HG03354 (cell line): ENCODE measurements at regions not wholly inside any gene's neighbourhood (a gene's known extent, or its start where the extent isn't known, plus 50 kb on each side); places are given as distances from the start of the nearest gene placed in this dataset.

Source experiments
- ATAC-seq: cut with Tn5 transposase; IDR thresholded peaks from one replicate; pipeline ENCODE4 v1.9.1; 2021; ENCODE audit warnings: mild to moderate bottlenecking; ENCODE audit not compliant: unreplicated experiment, poor library complexity, severe bottlenecking

- no peak for ATAC-seq
Measured at GRCh38 chr1:47621483-47621882, 183.6 kb downstream of the FOXD2 start.

GRCh38 chr1:47621977-47622376 lies 184.1 kb downstream of the FOXD2 start:
- ATAC-seq: no peak

DNA sequence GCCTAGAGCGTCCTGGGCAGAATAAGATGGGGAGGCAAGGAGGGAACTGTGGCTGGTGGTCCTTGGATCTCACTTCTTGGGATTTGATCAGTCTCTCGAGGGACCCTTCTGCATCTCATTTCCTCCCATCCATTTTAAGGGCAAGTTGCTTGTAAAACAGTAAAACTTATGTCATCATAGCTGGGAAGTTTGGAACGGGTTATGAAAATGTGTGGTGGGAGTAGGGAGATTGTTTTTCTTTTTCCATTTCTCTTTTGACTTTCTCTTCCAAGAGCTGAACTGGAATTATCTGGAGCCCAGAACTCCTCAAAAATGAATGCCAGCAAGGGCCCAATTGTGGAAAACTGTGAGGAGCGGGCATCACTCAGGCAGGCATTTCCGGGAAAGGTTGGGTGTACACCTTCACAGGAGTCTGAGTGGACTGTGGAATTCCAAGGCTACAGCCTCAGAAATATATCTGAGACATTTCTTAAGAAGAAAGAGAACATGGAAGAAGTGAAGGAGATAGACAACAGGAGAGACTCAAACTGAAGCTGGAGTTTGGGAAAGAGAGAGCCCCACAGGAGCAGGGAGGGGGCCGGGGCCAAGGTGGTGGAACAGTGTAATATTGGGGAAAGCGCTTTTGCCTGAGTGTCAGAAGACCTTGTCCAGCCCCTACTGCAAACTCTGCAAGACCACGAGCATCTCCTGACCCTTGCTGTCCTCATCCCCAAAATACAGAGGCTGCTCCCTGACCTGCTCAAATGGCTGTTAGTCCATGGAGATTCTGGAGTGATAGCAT lies 185.1 kb downstream of the FOXD2 start:
- ATAC-seq: no peak

DNA sequence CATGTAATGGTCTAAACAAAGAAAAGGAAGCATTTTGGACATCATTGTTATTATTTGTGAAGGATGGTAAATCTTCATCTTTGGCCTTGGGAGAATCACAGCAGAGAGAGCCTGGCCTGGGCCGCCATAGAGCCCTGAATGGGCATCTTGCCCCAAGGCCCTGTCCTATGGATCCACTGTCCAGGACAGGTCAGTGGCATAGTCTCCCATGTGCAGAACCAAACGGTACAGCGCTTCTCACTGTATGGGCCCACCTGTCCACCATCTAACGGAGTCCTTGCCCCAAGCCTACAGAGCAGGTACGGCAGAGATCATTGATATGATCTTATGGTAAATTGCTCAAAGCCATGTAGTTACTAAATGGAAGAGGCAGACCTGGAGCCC lies 185.7 kb downstream of the FOXD2 start:
- ATAC-seq: no peak

DNA sequence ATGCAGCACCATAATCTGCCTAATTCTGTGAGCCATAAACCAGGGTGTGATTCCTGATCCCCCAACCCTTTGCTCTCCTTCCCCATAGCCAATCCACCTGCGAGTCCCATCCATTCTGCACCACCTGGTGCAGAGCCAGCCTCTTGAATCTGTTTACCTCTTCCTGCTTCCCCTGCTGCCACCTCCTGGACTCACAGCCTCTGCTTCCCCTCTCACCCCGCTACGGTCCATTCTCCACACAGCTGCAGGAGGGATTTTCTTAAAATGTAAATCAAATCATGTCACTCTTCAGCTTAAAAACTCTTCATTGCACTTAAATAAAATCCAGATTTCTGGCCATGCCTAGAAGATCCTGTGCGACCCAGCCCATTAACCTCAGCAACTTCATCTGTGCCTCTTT lies 186.7 kb downstream of the FOXD2 start:
- no peak for ATAC-seq

DNA sequence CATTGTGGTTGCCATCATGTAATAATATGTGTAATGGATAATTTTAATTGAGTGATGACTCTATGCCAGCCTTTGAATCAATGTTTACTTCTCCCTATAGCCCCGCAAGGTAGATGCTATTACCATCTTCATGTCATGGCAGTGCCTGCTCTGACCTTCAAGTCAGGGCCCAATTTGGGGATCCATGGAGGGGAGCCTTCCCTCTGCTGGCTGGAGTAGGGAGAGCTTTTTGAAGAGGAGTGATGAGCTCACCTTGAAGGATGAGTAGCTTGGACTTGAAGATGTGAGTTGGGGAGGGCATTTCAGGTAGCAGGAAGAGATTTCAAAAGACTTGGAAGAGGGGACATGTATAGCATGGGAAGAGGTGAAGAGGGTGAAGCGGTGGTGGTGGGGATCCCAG lies 189.2 kb downstream of the FOXD2 start:
- no peak for ATAC-seq

GRCh38 chr1:47627471-47628370 lies 189.9 kb downstream of the FOXD2 start:
- ATAC-seq: no peak

DNA sequence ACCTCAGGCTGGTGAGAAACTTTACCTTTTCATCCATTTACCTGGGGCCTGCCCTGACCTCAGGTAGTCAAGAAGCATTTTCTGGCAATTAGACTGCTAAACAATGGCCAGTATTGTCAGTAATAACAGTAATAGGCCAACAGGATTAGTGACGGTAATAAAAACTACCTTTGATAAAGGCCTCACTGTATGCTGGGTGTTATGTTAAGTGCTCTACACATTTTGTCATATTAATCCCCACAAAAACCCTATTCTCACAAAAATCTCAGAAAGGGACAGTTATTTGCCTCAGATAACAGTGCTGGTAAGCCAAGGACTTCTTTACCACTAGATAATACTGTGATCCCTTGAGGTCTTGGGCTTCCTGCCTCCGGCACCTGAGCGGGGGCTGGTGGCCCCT lies 191.4 kb downstream of the FOXD2 start:
- ATAC-seq: no peak

DNA sequence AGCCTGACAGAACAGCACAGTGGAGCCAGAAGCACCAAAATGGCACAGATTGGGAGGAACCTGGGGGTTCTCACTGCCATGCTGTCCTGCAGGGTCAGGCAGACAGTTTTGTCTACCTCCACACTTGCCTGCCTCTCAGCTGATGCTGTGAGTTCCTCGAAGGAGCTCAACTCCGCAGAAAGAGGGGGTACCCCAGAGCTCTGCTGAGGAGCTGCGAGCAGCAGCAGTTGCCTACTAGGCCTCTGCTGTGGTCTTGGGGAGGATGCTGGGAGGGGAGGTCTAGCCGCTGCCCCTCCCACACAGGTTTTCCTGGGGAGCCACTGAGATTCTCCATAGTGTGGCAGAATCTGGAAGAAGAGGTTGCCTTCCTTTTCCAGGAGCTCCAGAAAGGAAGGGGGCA lies 192.5 kb downstream of the FOXD2 start:
- no peak for ATAC-seq

GRCh38 chr1:47631411-47631995 lies 193.7 kb downstream of the FOXD2 start:
- no peak for ATAC-seq

DNA sequence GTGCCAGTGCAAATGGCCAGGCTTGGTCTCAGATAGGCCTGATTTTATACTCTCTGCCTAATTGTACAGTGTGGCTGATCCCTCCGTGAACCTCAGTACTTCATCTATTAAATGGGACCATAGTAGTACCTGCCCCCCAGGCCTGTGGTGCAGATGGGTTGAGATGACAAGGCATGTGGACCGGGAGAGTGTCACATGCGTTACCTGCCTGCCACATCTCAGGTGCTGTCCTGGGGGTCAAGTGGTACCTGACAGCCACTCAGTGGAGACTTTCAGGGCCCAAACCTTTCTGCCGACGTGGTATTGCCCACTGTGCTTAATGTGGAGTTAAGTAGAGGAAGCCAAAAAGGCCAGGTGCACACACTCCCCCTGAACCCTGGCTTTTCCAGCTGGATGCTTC lies 197.3 kb downstream of the FOXD2 start:
- ATAC-seq: no peak

DNA sequence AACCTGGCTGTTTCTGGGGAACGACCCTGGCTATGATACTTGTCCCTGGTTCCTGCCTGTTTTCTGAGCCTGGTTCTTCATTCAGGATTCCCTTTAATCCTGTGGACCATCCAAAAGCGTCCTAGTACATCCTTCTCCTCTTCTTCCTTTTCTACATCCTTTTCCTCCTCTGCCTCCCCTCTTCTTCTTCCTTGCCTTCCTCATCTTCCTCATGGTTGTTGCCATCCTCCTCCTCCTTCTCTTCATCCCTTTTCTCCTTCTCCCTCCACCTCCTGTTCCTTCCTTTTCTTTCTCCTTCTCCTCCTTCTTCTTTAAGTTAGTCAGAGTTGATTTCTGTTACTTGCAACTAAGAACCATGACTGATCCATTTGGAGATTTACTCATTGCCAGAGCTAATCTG lies 197.8 kb downstream of the FOXD2 start:
- ATAC-seq: no peak

- ATAC-seq: no peak
Measured at GRCh38 chr1:47637111-47637685, 199.4 kb downstream of the FOXD2 start.

GRCh38 chr1:47638240-47638639 lies 200.4 kb downstream of the FOXD2 start:
- no peak for ATAC-seq

DNA sequence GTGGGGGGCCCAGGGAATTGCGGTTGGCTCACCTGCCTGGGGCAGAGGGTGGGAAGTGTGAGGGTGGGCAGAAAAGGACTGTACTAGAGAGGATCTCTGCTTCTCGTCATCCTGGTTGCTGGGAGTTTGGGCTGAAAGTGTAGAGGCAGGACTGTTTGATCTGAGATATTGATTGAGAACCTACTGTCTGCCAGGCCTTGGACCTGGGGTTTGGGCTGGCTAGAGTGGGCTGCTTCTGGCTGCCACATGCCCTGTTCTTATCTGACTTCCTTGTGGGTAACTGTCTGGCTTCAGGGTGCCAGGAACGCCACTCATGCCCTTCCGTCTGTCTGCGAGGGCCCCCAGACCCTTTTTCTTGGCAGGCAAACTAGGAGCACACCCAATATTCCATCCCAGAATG lies 200.9 kb downstream of the FOXD2 start:
- no peak for ATAC-seq

- ATAC-seq: no peak
Measured at GRCh38 chr1:47643306-47644211, 205.7 kb downstream of the FOXD2 start.

DNA sequence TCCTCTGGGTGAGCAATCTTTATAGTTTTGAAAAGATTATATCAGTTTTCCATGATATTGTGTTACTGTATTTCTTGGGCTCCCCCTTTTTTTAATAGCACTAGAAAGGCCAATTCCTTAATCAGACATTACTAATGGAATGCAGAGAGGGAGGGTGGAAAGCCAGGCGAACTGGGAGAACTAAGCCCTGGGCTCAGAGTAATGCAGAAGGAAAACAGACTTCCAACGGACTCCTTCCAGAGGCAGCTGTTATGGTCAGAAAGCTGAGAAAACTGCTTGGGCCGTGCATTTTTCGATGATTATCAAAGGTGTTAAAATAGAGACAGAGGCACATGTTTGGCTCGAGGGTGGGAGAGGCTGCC lies 206.3 kb downstream of the FOXD2 start:
- ATAC-seq: no peak

DNA sequence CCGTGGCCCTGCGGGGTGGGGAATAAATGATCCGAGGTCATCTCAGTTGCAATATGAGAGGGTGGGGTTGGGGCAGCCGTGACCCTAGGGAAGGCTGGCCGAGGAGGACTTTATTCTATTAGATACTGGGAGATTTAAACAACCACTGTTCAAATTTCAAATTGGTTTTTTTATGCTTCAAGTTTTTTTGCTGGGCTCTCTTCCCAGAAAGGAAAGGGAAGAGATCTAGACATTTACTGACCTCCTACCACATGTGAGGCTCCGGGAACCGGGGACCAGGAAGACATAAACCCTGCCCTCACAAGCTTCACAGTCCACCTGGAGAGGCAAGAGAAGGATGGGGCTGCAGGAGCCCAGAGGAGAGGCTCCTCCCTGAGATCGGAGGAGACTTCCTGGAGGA lies 207.3 kb downstream of the FOXD2 start:
- ATAC-seq: no peak

- ATAC-seq: no peak
Measured at GRCh38 chr1:47646676-47647075, 208.8 kb downstream of the FOXD2 start.
